ENCODE measurements at regions not wholly inside any gene's neighbourhood (a gene's known extent, or its start where the extent isn't known, plus 50 kb on each side); places are given as distances from the start of the nearest gene placed in this dataset.
"Not testable (repeated sequence)": the region's sequence is repeated elsewhere in the genome, so short reads cannot be mapped to it uniquely, and the experiment has no call there.

GRCh38 chr11:104699981-104700380, 198.3 kb downstream of the CASP12 start:
- no peak for DNase-seq

- DNase-seq = no peak
Measured at GRCh38 chr11:104695065-104695463, 203.2 kb downstream of the CASP12 start.

- no peak for DNase-seq
Measured at GRCh38 chr11:104694259-104695064, 203.8 kb downstream of the CASP12 start.

- no peak for DNase-seq
Measured at GRCh38 chr11:104692751-104693150, 205.5 kb downstream of the CASP12 start.

GRCh38 chr11:104691129-104691528, 207.1 kb downstream of the CASP12 start:
- DNase-seq = no peak

GRCh38 chr11:104690241-104690640, 208.0 kb downstream of the CASP12 start:
- DNase-seq = no peak

- no peak for DNase-seq
Measured at GRCh38 chr11:104688731-104689130, 209.5 kb downstream of the CASP12 start.

- no peak for DNase-seq
Measured at GRCh38 chr11:104682206-104682605, 216.1 kb downstream of the CASP12 start.

- DNase-seq = no peak
Measured at GRCh38 chr11:104679258-104679657, 219.0 kb downstream of the CASP12 start.

GRCh38 chr11:104678408-104678807, 219.9 kb downstream of the CASP12 start:
- DNase-seq = no peak

GRCh38 chr11:104677069-104677468, 221.2 kb downstream of the CASP12 start:
- not testable (repeated sequence) for DNase-seq

GRCh38 chr11:104672897-104673296, 225.4 kb downstream of the CASP12 start:
- no peak for DNase-seq

- no peak for DNase-seq
Measured at GRCh38 chr11:104668797-104669463, 229.3 kb downstream of the CASP12 start.

GRCh38 chr11:104666624-104667023, 231.6 kb downstream of the CASP12 start:
- no peak for DNase-seq

GRCh38 chr11:104665641-104666040, 232.6 kb downstream of the CASP12 start:
- DNase-seq = no peak

- no peak for DNase-seq
Measured at GRCh38 chr11:104663190-104664140, 234.8 kb downstream of the CASP12 start.

- DNase-seq = no peak
Measured at GRCh38 chr11:104661901-104662300, 236.4 kb downstream of the CASP12 start.

GRCh38 chr11:104661471-104661870, 236.8 kb downstream of the CASP12 start:
- DNase-seq = no peak

GRCh38 chr11:104658177-104658576, 240.1 kb downstream of the CASP12 start:
- DNase-seq = no peak

GRCh38 chr11:104657083-104657482, 241.2 kb downstream of the CASP12 start:
- no peak for DNase-seq

GRCh38 chr11:104655066-104655465, 243.2 kb downstream of the CASP12 start:
- no peak for DNase-seq

GRCh38 chr11:104654181-104654813, 244.0 kb downstream of the CASP12 start:
- no peak for DNase-seq

- DNase-seq = no peak
Measured at GRCh38 chr11:104653407-104653806, 244.9 kb downstream of the CASP12 start.

Data from NCI-H187 treated with DMSO at 0.1 percent for 48 hours (cell line).